GM19455 (cell line): ENCODE measurements at regions not wholly inside any gene's neighbourhood (a gene's known extent, or its start where the extent isn't known, plus 50 kb on each side); places are given as distances from the start of the nearest gene placed in this dataset.

Source experiments
- ATAC-seq: cut with Tn5 transposase; IDR thresholded peaks from one replicate; pipeline ENCODE4 v1.9.1; 2021; ENCODE audit not compliant: unreplicated experiment

DNA sequence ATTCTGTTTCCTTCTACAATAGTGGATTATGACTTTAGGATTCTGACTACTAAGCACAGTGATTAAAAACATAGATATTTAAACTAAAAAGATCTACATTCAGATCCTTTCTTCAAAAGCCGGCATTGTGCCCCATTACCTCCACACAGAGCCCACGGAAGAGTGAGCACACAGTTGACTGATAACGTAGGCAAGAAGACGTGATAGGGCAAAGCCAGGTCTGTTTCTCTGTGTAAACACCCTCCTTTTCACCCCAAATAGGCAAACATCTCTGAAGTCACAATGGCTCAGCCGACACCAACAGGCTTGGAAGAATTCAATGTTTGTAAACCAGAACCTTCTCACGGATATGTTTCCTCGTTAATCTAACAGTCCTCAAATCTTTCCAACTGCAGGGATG is 302.9 kb downstream of the CMPK2 start:
- ATAC-seq: no peak

DNA sequence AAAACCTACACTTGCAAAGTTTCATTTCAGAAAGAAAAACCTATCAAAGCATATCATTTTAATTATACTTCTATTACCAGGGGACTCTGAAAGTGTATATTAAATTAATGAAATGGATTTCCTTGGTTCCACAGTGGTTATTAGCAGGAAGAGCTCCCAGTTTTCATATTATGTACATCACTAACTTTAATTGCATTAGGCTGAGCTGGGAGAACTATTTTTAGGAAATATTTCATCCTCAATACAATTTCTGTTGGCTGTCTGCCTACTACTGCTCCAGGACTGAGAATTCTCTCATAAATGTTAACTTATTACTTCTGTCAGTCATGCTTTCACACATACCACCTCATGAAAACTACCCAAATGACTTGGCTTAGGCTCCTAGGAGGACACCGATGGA is 301.4 kb downstream of the CMPK2 start:
- ATAC-seq: no peak

DNA sequence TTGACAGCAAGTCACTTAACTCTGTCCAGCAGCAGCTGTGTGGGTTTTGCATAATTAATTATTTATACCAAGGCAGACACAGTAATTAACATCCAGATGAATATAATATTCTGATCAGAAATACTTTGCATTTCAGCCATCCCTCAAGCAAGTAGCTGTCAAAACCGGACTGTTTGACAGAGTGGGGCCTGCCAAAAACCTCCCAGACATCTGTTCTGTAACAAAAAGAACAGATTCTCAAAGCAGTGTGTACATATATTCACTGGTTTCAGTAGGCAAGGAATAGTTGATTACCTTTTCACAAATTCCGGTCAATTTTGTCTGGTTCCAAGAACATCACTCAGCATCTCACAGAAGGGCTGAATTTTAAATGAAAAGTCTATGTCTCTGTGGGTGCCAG is 291.6 kb downstream of the CMPK2 start:
- no peak for ATAC-seq

DNA sequence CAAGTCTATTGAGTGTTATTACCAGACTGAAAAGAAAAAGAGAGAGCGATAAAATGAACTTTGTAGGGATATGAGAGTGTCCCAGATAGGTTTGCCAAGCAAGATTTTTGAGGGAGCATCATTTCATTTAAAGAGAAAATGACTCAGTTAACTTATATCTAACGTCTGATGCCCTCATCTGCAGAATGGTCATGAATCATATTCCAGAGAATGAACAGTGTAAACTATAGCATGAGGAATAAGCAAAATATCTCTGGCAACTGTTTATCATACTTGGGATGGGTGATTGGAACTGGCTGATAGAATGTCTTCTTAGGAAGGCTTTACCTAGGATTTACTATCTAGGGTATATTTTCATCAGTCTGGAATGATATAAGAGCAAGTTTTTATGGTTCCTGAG is 289.4 kb downstream of the CMPK2 start:
- ATAC-seq: no peak

DNA sequence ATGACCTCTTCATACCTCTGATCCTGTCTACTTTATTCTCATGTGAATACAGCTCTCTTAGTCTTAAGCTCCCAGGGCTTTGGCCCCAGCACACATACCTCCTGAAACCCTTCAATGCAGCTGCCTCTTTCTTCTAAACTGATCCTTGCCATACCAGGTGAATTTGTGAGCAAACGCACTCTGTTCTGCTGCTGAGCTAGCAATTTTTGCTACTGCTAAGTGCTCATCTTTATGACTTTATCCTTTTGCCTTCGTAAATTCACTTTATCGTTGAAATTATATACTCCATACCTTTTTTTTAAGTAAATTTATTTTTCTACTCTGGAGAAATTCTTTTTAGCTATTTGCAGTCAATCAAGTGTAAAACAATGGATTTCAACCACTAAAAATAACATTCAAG is 287.7 kb downstream of the CMPK2 start:
- ATAC-seq: no peak

DNA sequence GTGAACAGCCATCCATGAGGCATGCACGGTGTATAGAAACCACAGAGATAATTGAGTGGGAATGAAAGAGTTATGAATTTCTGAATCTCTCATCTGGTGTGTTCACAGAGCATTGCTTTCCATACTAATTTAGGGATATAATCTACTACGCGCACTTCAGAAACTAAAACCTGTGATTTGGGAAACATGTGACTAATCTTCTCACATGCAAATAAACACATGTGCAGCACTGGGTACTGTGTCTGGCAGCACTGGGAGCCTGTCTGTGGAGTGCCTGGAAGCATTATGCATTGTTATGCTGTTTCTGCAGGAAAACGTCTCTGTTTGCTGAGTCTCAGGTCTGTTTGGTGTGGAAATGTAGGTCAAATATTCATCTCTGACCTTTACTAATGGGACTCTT is 287.3 kb downstream of the CMPK2 start:
- ATAC-seq: no peak

DNA sequence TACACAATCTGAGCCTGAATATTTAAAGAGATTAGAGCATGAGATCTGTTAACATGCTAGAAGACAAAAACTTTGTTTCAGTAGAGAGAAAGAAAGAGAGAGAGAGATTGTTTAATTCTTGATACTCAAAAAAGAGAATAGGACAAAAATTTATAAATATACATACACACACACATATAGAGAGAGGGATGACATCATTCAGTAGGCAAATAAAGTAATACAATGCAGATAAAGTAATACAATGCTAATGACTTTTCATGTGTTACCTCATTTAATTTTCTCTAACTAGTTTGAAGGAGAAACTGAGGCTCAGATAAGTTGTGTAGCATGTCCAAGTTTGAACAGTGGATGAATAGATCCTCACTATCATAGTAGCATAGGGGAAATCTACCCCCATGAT is 286.4 kb downstream of the CMPK2 start:
- no peak for ATAC-seq

DNA sequence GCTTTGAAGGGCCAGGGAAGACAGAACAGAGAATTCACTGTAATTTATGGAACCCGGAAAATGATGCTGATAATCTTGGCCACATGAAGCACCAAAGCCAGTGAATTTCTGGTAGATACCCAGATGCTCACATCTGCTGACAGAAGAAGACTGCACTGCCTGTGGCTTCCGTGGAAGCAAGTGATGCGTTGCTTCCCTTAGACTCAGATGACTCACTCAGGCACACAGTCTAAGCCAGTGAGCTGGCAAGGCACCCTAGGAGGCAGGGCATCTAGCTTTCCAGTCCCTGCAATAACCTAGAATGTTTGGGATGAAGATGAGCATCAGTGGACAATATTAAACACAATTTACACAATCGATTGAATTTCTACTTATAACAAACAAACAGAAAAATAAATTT is 284.7 kb downstream of the CMPK2 start:
- ATAC-seq: no peak

DNA sequence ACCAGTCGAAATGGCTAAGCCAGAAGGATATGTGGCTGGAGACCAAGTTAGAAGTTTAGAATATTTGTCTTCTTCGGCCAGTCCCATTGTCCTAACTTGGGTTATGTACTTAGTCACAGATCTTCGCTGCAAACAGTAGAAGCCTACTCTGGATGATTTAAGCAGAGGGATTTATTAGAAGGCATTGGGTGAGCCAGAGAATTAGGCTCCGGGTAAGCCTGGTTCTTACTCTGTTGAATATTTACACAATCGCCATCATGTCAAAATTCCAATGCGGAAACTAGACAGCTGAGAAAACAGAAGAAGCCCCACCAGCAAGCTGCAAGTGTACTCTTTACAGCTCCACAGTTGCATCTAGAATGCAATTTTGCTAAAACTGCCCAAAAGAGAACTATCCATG is 276.6 kb downstream of the CMPK2 start:
- no peak for ATAC-seq

DNA sequence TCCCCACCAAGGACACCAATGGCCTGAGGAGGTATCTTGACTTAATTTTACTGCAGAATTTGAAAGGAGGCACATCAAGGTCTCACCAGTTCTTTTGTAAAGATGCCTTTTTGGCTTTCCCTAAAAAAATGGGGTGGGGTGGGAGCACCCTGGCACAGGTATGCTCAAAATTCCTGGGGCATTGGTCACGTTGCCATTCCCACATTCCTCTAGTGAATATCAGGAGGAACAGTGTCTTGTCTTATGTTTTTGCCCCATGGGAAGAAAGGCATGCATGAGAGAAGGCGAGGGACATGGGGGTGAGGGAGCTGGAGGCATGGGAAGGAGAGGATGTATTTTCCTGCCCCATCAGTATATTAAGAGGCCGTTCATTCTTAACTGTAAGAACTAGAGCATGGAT is 275.3 kb downstream of the CMPK2 start:
- ATAC-seq: no peak

DNA sequence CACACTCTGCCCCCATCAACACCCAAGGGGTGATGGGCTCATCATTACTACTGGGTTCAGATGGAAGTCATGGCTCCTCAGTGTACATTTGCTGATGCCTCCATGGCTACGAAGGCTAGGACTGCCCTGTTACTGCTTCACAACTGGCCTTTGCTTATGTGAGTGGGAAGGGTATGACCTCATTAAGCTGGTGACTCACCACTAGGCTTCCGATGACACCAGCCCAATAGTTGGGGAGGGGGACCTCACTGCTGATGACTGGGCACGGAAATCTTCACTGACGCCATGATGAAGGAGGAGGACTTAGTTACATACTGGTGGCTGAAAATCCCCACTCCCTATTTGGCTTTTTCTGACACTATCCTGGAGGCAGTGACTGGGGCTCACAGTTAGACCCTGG is 263.2 kb downstream of the CMPK2 start:
- ATAC-seq: no peak

DNA sequence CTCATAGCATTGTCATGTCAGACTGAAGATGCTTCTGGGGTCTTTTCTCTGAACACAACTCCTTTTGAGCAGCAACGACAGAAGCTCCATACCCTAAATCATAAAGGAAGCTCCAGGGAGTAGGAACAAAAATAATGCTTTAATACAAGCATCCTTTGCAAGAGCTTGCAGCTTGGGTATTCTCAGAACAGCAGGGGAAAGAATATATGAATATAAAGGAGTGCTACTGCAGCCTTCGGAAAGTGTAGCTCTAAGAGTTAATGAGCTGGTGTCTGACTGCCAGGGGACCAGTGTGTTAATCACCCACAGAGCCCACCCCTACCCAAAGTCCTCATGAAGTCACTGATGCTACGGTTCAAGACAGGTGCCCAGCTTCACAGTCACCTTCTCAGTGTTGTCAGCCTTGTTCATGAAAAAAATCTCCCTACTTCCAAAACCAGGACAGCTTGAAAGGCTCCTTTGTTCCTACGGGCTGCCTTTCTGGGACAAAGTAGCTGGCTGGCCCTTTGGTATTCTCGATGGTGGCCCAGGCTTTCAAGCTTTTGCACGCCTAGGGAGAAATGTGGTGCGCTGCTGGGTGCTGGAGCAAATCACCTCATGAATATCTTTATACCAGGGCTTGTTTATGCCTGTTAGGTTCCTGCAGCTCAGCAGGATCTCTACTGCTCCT is 259.7 kb downstream of the CMPK2 start:
- no peak for ATAC-seq

DNA sequence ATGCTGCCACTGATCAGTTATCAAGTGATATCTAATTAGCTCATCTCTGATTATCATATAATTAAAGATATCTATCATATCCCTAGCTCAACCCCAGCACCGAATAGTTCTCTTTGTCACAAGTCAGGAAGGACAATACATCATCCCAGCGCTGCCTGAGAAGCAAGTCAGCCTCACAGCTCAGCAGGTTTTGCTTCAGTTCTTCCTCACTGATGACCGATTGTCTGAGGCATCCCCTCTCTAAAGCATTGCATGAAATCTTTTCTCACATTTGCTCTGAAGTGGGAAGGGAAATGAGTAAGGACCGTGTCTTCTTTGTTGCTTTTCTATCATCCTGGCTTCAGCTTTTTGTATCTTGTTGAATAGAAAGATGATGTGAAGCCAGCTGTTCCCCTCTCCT is 247.9 kb downstream of the CMPK2 start:
- ATAC-seq: no peak

DNA sequence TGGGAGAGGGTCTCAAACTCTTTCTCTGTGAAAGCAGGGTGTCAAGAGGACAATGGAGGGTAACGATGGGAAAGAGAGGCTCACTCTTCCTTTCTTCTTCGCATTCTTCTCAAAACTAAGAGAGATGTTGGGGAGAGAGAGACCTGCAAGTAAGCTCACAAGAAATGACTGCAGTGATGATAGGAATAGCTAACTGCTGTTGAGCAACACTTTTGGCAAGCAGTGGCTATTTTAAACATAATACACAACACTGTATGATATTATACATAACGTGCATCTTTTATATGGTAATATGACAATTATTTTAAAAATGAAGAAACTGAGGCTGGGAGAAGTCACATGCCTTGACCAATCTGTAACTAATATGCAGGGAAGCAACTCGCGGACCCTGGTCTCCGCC is 247.5 kb downstream of the CMPK2 start:
- no peak for ATAC-seq

DNA sequence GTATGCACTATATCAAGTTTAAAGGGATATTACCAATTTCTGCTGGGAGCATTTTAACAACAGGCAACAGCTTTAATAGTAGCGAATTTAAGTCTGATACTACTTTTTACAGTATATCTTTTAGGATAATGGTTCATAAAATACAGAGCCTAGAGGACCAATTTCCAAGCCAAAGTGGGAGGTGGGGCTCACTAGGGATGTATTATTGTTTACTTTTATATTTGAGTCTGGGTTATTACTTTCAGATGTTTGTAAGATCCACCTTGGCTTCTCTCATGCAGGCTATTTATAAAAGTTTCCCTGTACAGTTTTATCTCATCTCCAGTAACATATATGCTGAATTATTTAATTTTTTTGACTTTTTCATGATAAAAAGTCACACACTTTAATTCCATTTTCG is 242.0 kb downstream of the CMPK2 start:
- ATAC-seq: no peak

DNA sequence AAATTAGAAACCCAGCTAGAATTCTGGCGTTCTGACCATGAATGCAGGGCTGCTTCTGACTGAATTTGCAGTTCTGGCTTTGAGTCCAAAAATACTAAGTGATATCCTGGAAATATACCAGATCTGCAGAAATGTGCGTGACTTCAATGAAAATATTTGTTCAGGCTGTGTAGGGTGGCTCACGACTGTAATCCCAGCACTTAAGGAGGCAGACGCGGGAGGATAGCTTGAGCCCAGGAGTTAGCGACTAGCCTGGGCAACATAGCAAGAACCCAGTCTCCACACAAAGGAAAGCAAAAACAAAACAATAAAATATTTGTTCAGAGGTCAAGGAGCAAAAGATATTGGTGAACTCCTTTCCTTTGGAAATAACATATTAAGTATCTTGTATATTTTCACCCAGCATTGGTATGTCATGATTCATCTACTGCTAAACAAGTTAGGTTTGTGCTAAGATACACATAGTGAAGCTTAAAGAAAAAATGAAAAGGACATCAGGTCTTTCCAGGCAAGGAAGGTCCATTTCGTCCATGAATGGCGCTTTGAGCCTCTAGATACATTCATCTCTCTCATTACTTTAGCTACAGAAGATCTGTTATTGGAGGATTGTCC is 239.2 kb downstream of the CMPK2 start:
- no peak for ATAC-seq

DNA sequence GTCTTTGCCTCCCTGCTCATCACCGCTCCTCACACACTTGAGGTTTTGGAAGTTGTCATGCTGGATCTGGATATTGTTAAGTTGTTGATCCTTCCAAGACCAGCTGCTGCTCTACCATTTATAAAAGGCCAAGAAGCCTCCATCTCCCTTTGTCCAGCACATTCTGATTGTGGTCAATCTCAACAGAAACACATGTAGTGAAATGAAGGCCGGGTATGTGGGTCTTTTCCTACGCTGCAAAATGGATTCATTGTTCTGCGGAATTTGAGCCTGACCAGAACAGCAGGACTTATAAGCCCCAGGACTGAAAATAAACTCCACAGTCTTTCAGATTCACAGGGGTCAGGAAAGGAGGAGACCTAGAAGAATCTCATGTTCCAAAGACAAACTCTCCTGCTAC is 238.4 kb downstream of the CMPK2 start:
- ATAC-seq: no peak

DNA sequence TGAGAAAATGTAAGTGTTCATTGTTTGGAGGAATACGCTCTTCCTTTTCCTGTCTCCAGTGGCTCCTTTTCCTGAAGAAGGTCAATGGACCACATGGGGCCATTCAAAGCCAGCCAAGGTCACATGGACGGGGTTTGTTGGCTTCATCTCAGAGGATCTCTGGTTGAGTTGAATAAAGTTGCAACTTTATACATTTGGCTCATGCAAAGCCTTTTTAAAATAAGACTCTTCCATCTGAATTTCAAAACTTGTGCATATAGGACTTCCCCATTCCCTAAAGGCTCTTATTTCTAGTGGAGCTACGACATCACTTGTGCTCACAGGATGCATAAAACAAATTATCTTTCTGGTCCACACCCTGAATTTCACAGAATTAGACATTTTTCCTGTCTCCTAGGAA is 235.5 kb downstream of the CMPK2 start:
- ATAC-seq: no peak

DNA sequence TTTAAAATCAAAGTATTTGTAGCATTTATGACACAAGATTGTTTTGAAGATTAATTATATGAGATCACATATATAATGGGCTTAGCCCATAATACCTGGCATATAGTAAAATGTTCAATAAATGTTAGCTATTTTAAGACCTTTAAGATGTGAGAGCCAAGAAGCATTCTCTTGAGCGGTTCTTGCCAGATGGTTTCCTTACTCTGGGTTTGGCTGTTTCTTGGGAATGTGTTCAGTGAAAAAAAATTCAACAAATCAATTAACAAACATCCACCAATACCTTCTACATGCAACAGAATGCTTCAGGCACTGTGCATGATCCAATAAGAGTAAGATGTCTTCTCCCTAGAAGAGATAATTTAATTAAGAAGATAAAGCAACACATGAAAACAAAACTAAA is 230.4 kb downstream of the CMPK2 start:
- no peak for ATAC-seq

DNA sequence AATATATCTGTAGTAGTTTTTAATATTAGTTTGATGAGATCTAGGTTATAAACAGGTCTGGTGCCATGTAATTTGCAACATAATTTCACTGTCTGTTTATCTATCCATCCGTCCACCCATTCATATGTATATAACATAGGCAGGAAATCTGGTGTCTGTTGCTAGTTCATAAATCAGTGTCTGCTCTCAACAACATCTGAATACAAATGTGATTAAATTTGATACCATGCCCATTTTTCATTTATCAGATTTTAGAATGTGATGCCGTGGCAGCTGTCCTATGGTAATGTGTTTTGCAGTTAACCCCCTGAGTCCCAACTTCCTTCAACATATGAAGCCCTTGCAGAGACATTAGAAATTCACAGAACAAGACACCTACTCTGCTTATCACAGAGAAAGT is 228.4 kb downstream of the CMPK2 start:
- ATAC-seq: no peak

DNA sequence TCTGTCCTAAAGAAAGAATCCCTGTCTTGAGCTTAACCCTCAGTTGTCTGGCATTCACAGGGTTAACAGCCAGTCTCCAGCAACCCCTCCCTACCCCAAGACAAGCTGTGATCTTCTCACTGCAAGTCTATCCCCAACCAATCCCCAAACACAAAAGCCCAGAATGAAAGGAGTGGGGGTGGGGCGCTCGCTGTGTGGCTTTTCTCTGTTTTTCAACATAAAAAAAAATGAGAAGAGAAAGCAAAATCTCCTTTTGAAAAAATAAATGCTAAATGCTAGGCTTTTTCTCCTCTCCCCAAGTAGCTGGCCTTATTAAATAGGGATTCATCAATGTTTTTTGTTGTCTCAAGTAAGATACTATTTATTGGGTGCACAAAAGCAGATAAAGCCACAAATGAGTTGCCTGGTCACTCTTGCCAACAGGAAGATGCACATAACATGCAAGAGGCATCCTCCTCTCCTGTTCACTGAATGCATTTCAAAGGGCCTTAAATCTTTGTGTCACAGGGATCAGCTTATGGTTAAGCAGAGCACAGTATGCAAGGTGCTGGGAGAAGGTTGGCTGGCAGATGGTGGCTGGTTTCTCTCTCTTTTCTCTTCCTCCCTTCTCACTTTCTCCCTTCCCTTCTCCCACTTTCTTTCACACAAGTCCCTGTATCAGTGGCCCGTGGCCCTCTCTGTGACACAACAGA is 225.6 kb downstream of the CMPK2 start:
- ATAC-seq: no peak

DNA sequence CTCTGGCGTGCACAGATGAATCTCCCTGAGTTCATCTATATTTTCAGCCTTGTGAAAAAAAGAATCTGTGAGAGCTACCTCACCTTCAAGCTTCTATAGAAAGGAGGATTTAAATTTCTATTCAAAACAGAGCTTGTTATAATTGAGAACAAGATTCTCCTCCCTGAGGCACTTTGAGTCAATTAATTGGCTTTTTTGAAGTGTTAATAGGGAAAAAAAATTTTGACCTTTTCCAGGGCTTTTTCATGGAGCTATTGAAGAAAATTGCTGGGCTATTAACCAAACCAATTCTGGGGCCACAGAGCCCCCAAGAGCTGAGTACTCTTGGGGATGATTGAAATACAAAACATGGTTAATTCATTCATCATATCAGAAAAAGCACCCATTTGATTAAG is 225.1 kb downstream of the CMPK2 start:
- no peak for ATAC-seq

DNA sequence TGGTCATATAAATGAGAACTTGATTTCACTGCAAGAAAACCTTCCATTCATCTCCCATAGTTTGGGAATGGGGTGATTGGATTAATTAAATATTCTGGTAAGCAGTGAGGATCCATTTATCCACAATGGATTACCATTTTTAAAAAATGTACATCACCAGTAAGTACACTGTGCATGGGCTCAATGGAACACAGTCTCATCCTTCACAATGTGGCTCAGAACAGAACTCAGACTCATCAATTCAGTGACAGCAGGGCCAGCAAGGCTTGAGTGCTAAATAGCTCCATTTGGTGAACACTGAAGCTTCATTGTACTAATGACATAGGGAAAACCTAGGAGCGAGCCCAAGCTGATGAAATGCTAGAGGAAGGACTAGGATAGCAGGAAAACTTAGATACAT is 223.8 kb downstream of the CMPK2 start:
- ATAC-seq: no peak
